ENCODE measurements at regions not wholly inside any gene's neighbourhood (a gene's known extent, or its start where the extent isn't known, plus 50 kb on each side); places are given as distances from the start of the nearest gene placed in this dataset.

- no peak overlapping the region for H4K8ac ChIP-seq (ENCODE audit: extremely low read depth, insufficient read depth, low read length)
- H3K27me3 ChIP-seq (replicated peaks in 1 of 4; ENCODE audit: control insufficient read depth in 3 of 4, extremely low read depth in 1 of 4, insufficient read depth in 3 of 4, low read length in 3 of 4) = no peaks in the 10 kb centered on the region
- H2BK120ac ChIP-seq (replicated peaks; ENCODE audit: low read depth, low read length) = no peak overlapping the region
- ChIA-PET CTCF (ENCODE audit: partially characterized antibody) (interaction anchor here (1.3 kb wide), 1 partner anchor 672 kb away, joined by 4 read pairs; no protein-coding TSS in a partner anchor), POLR2A (ENCODE audit: partially characterized antibody) (no interaction called here)
- no peaks in the 10 kb centered on the region for H4K20me1 ChIP-seq (replicated peaks in 1 of 2; ENCODE audit: control insufficient read depth in 1 of 2, insufficient read depth in 2 of 2, low read length in 2 of 2)
- no peaks in the 10 kb centered on the region for H3K79me1 ChIP-seq (ENCODE audit: low read depth, low read length)
- WGBS, 2 experiments (ENCODE audit: extremely low coverage in 1 of 2, insufficient coverage in 1 of 2, insufficient read length in 1 of 2, insufficient replicate concordance in 2 of 2, low coverage in 1 of 2, low lambda C conversion rate in 2 of 2, missing lambda C conversion rate in 1 of 2) = 74% methylated on average over 4 of the region's 4 CpGs; no CpG with 5 or more reads in 1 of the 2 experiments
- H2BK15ac ChIP-seq (ENCODE audit: low read length) = no peak overlapping the region
- H3K14ac ChIP-seq (ENCODE audit: insufficient read length) = no peak overlapping the region
- no peak overlapping the region for H3K4me2 ChIP-seq (ENCODE audit: insufficient read depth in 1 of 2, low read depth in 2 of 2, low read length in 2 of 2)
- no peaks in the 10 kb centered on the region for H3K23me2 ChIP-seq (ENCODE audit: low read depth, low read length)
- H2AFZ ChIP-seq (ENCODE audit: low read length) = no peak overlapping the region
- H3K56ac ChIP-seq (replicated peaks; ENCODE audit: insufficient read length, low read depth, low read length) = no peak overlapping the region
- DNase-seq (ENCODE audit: low read depth in 1 of 2, low spot score in 2 of 2) (no peak), FAIRE-seq (no peak)
- H3K79me2 ChIP-seq (ENCODE audit: control insufficient read depth in 1 of 2, insufficient read depth in 2 of 2, low read length in 2 of 2) = no peaks in the 10 kb centered on the region
- no peak overlapping the region for H3K23ac ChIP-seq (ENCODE audit: insufficient read length)
- no peak overlapping the region for H4K91ac ChIP-seq (replicated peaks; ENCODE audit: insufficient read length, low read length)
- no peak overlapping the region for H3K18ac ChIP-seq (ENCODE audit: extremely low read depth, low read length)
- H2BK20ac ChIP-seq (ENCODE audit: low read length) = no peak overlapping the region
- no peaks in the 10 kb centered on the region for H3K4me1 ChIP-seq (replicated peaks in 1 of 4; ENCODE audit: control insufficient read depth in 3 of 4, insufficient read depth in 4 of 4, low read length in 3 of 4)
- no peak overlapping the region; a peak in 1 of 7 replicates for H3K9ac ChIP-seq (replicated peaks in 1 of 4; ENCODE audit: extremely low read depth in 1 of 4, low read depth in 3 of 4, low read length in 3 of 4)
- H2BK12ac ChIP-seq (ENCODE audit: low read depth, low read length) = no peak overlapping the region
- no peak overlapping the region for H3K4ac ChIP-seq (replicated peaks; ENCODE audit: insufficient read length, low read depth, low read length)
- no peak overlapping the region for H4K5ac ChIP-seq (ENCODE audit: insufficient read length, low read depth, low read length)
- H2AK5ac ChIP-seq (ENCODE audit: low read depth, low read length) = no peak overlapping the region
- no peaks in the 10 kb centered on the region for H3K9me3 ChIP-seq (ENCODE audit: insufficient read depth in 2 of 2, low read depth in 1 of 2, low read length in 1 of 2)
- H3K4me3 ChIP-seq (ENCODE audit: extremely low read depth in 1 of 4, insufficient read depth in 2 of 4, low read depth in 3 of 4, low read length in 4 of 4) = no peak overlapping the region
- H3K27ac ChIP-seq (ENCODE audit: low read depth, low read length) = no peak overlapping the region
- no peak overlapping the region for H2BK5ac ChIP-seq (ENCODE audit: low read depth, low read length)
- H3K36me3 ChIP-seq (ENCODE audit: control insufficient read depth in 2 of 4, insufficient read depth in 4 of 4, low read length in 3 of 4) = no peaks in the 10 kb centered on the region
- TF ChIP-seq SUZ12 (IDR thresholded peaks at IDR 0.05; ENCODE audit: low read length) = no peak
- TF ChIP-seq TBP (IDR thresholded peaks at IDR 0.05; ENCODE audit: low read depth, low read length) = no peak
- no peak for TF ChIP-seq CTBP2 (IDR thresholded peaks at IDR 0.05; ENCODE audit: borderline replicate concordance, insufficient read depth, insufficient read length, low read length)
- TF ChIP-seq GABPA (IDR thresholded peaks at IDR 0.05; ENCODE audit: borderline replicate concordance, insufficient read depth, low read length) = no peak
- TF ChIP-seq MAX (IDR thresholded peaks at IDR 0.05) = no peak
- no peak for TF ChIP-seq TAF7 (optimal IDR thresholded peaks at IDR 0.05; ENCODE audit: borderline replicate concordance, low read depth, low read length)
- TF ChIP-seq POLR2A (IDR thresholded peaks at IDR 0.05; ENCODE audit: control extremely low read depth in 1 of 2, low read depth in 2 of 2, low read length in 2 of 2) = no peak
- no peak for TF ChIP-seq TEAD4 (IDR thresholded peaks at IDR 0.05; ENCODE audit: low read depth, low read length)
- no peak for TF ChIP-seq JUN (IDR thresholded peaks at IDR 0.05; ENCODE audit: low read depth, low read length)
- TF ChIP-seq POLR2AphosphoS5 (IDR thresholded peaks at IDR 0.05; ENCODE audit: low read depth, low read length) = no peak
- TF ChIP-seq NANOG (IDR thresholded peaks at IDR 0.05; ENCODE audit: insufficient read depth, low read depth, low read length, poor library complexity, severe bottlenecking) = no peak
- TF ChIP-seq CTCF (IDR thresholded peaks at IDR 0.05; ENCODE audit: control extremely low read depth in 1 of 3, insufficient read depth in 1 of 3, low read depth in 1 of 3, low read length in 3 of 3) = no peak
- TF ChIP-seq TCF12 (IDR thresholded peaks at IDR 0.05; ENCODE audit: low read depth, low read length) = no peak
Measured at GRCh38 chr7:47024991-47025390, 556.9 kb downstream of the TNS3 start.

Measured in H1 (cell line).